Body of pancreas (tissue), 4 donors: ENCODE measurements at regions not wholly inside any gene's neighbourhood (a gene's known extent, or its start where the extent isn't known, plus 50 kb on each side); places are given as distances from the start of the nearest gene placed in this dataset.

ENCODE experiments used
- ATAC-seq: fragments of 150-250 bp; one replicate; pipeline ENCODE4 v1.9.1; 2016
- DNase-seq, 4 donors: peaks; one replicate each; pipeline ENCODE4 v3.0.0-alpha.2; 2019
- H3K27ac ChIP-seq, 4 donors: fragments of 200-600 bp; sonication (generic); 1 replicate in 3 of 4; 2 replicates in 1 of 4; pipeline versions ENCODE4 v1.5.1 to v1.6.1; 2016 to 2019; ENCODE audit warnings: mild to moderate bottlenecking in 1 of 4, mixed read lengths in 1 of 4, moderate library complexity in 1 of 4
- H3K27me3 ChIP-seq, 2 donors: fragments of 200-600 bp; sonication (generic); one replicate each; pipeline ENCODE4 v1.6.0; 2016; ENCODE audit warnings: mild to moderate bottlenecking in 1 of 2
- H3K36me3 ChIP-seq, 2 donors: fragments of 200-600 bp; sonication (generic); replicated peaks in 1 of 2; 2 replicates each; pipeline ENCODE4 v1.5.1; 2016; ENCODE audit warnings: low read depth in 2 of 2; ENCODE audit not compliant: insufficient read depth in 1 of 2
- H3K4me1 ChIP-seq: fragments of 200-600 bp; sonication (generic); one replicate; pipeline ENCODE4 v1.6.0; 2016
- H3K4me3 ChIP-seq, 2 donors: fragments of 200-600 bp; sonication (generic); 1 replicate in 1 of 2; 2 replicates in 1 of 2; pipeline ENCODE4 v1.5.1; 2016 to 2019
- H3K9me3 ChIP-seq, 3 donors: fragments of 200-600 bp; sonication (generic); 1 replicate in 2 of 3; 2 replicates in 1 of 3; pipeline ENCODE4 v1.5.1; 2016
- CTCF ChIP-seq, 7 experiments: fragments of 450-650 bp in 4 of 7; fragments of 200-600 bp in 3 of 7; sonication (generic) in 3 of 7; IDR thresholded peaks; one replicate each; pipeline ENCODE4 v1.5.1; 2016 to 2019; ENCODE audit warnings: antibody characterized with exemption in 7 of 7
- POLR2A ChIP-seq, 3 donors: fragments of 450-650 bp; IDR thresholded peaks; one replicate each; pipeline ENCODE4 v1.6.1; 2016; ENCODE audit warnings: antibody characterized with exemption in 3 of 3, mild to moderate bottlenecking in 2 of 3
- WGBS, 2 donors: methylation state at CpG; one replicate each; pipeline ENCODE4 v1.1.5; 2017; 5-methylcytosine and 5-hydroxymethylcytosine counted together
- intact Hi-C: fragments of 100-400 bp; cut with DNase I; formaldehyde crosslinking; loops from one replicate; pipeline ENCODE4 v1.15.1; 2023

DNA sequence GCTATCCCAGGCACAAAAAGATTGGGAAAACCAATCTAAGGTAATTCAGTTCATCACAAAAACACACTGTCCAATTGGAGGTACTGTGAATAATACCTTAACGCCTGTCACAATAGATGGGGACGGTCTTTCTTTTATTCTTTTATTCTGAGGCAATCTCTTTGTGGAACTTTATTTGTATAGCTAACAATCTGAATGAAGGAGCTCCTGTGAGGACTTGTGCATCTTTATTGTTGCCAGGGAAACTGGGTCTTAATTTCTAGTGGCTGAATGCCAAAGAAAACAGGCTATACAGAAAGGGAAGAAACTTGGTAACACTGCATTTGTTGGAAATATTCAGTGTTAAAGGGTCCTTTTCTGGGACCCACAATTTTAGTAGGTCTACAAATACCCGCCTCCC lies 546.9 kb upstream of the C9orf72 start:
- Histone ChIP-seq H3K27ac (no peak overlapping the region), H3K9me3 (no peaks in the 10 kb centered on the region), H3K4me1 (no peaks in the 10 kb centered on the region), H3K36me3 (no peaks in the 10 kb centered on the region), H3K27me3 (no peaks in the 10 kb centered on the region), H3K4me3 (no peak overlapping the region)
- WGBS, 2 donors: 64 to 68% methylated on average over 3 of the region's 3 CpGs
- DNase-seq (no peak), ATAC-seq (no peak)
- TF ChIP-seq CTCF (IDR thresholded peaks at IDR 0.05) (no peak), POLR2A (IDR thresholded peaks at IDR 0.05) (no peak)
- intact Hi-C loops: no loop called here

DNA sequence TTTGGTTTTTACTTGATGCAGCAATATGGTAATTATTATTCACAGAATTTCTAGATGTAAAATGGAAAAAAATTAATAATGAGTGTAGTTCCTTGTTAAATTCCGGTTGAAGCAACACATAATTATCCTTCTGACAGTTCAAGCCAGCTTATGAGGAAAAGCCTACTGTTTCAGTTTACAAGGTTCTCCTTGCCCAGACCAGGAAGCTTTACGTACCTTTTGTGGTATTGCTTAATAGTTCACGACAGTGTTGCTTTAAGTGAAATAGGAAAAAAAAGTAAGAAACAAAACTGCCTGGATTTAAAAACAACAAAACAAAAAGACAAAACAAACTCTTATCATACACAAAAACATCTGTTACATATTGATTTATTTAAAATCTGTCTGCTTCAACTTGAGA lies 547.3 kb upstream of the C9orf72 start:
- Histone ChIP-seq H3K9me3 (no peaks in the 10 kb centered on the region), H3K27ac (no peak overlapping the region), H3K4me1 (no peaks in the 10 kb centered on the region), H3K4me3 (no peak overlapping the region), H3K27me3 (no peaks in the 10 kb centered on the region), H3K36me3 (no peaks in the 10 kb centered on the region)
- intact Hi-C loops: no loop called here
- TF ChIP-seq POLR2A (IDR thresholded peaks at IDR 0.05) (no peak), CTCF (IDR thresholded peaks at IDR 0.05) (no peak)
- 27 to 38% methylated on average over 3 of the region's 3 CpGs for WGBS, 2 donors
- no peak for ATAC-seq
- DNase-seq: no peak

GRCh38 chr9:28121366-28121765 lies 548.1 kb upstream of the C9orf72 start:
- no peak overlapping the region for H3K4me3 ChIP-seq
- 36 to 45% methylated on average over 3 of the region's 3 CpGs for WGBS, 2 donors
- no peak for DNase-seq

GRCh38 chr9:28124917-28125316 lies 551.6 kb upstream of the C9orf72 start:
- DNase-seq (no peak), ATAC-seq (no peak)
- Histone ChIP-seq H3K9me3 (no peaks in the 10 kb centered on the region), H3K27me3 (no peaks in the 10 kb centered on the region), H3K36me3 (no peaks in the 10 kb centered on the region), H3K27ac (no peak overlapping the region), H3K4me3 (no peak overlapping the region), H3K4me1 (no peaks in the 10 kb centered on the region)
- intact Hi-C loops: no loop called here
- TF ChIP-seq CTCF (IDR thresholded peaks at IDR 0.05) (no peak), POLR2A (IDR thresholded peaks at IDR 0.05) (no peak)

More at GRCh38 chr9:28121366-28121765, 548.1 kb upstream of the C9orf72 start:
- no peak for TF ChIP-seq POLR2A (IDR thresholded peaks at IDR 0.05)
- no peak for TF ChIP-seq CTCF (IDR thresholded peaks at IDR 0.05)
- Histone ChIP-seq H3K9me3 (no peaks in the 10 kb centered on the region), H3K27ac (no peak overlapping the region), H3K36me3 (no peaks in the 10 kb centered on the region), H3K4me1 (no peaks in the 10 kb centered on the region), H3K27me3 (no peaks in the 10 kb centered on the region)
- no peak for ATAC-seq
- intact Hi-C loops: no loop called here

DNA sequence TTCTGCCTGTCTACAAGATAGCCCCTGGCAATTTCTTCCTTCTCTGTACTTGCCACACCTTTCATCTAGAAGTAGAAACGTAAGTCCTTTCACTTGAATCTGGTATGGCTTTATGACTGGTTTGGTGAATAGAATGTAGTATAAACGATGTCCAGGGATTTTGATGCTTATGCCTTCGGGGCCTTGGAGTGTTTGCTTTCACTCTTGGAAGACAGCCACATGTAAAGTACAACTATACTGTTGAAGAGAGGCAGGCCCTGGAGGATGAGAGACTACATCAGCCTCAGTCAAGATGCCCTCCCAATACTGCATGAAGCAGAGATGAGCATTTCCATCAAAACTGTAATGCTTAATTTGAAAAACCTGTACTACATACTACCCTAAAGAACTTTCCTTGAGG lies 553.8 kb upstream of the C9orf72 start:
- ATAC-seq (no peak), DNase-seq (no peak)
- Histone ChIP-seq H3K27me3 (no peaks in the 10 kb centered on the region), H3K36me3 (no peaks in the 10 kb centered on the region), H3K9me3 (no peaks in the 10 kb centered on the region), H3K27ac (no peak overlapping the region), H3K4me1 (no peaks in the 10 kb centered on the region), H3K4me3 (no peak overlapping the region)
- WGBS, 2 donors: 45 to 57% methylated on average over 3 of the region's 3 CpGs
- TF ChIP-seq CTCF (IDR thresholded peaks at IDR 0.05): no peak
- TF ChIP-seq POLR2A (IDR thresholded peaks at IDR 0.05): no peak
- intact Hi-C loops: no loop called here
